Thyroid gland (tissue), 4 donors: ENCODE measurements at regions not wholly inside any gene's neighbourhood (a gene's known extent, or its start where the extent isn't known, plus 50 kb on each side); places are given as distances from the start of the nearest gene placed in this dataset.

Experiments
- CTCF ChIP-seq, 6 experiments: fragments of 200-600 bp in 3 of 6; fragments of 450-650 bp in 3 of 6; sonication (generic) in 3 of 6; IDR thresholded peaks; one replicate each; pipeline ENCODE4 v1.5.1; 2016 to 2019; ENCODE audit warnings: antibody characterized with exemption in 6 of 6, mild to moderate bottlenecking in 2 of 6, inconsistent platforms in 1 of 6, moderate library complexity in 1 of 6
- POLR2A ChIP-seq, 2 donors: fragments of 450-650 bp; IDR thresholded peaks; one replicate each; pipeline ENCODE4 v1.6.1; 2017; ENCODE audit warnings: antibody characterized with exemption in 2 of 2, mild to moderate bottlenecking in 2 of 2, moderate library complexity in 1 of 2

- TF ChIP-seq CTCF (IDR thresholded peaks at IDR 0.05): no peak
- no peak for TF ChIP-seq POLR2A (IDR thresholded peaks at IDR 0.05)
These were observed 64.7 kb upstream of the IL12A start for GRCh38 chr3:159923956-159924355.
